PC-3 (cell line): ENCODE measurements at regions not wholly inside any gene's neighbourhood (a gene's known extent, or its start where the extent isn't known, plus 50 kb on each side); places are given as distances from the start of the nearest gene placed in this dataset.
"Not testable (repeated sequence)": the region's sequence is repeated elsewhere in the genome, so short reads cannot be mapped to it uniquely, and the experiment has no call there.

ENCODE experiments used
- ATAC-seq: fragments of 200-7000 bp; cut with Tn5 transposase; 2 replicates; pipeline ENCODE4 v1.9.1; 2020; ENCODE audit warnings: mild to moderate bottlenecking, moderate library complexity
- BruUV-seq: library from RNA; stranded (reverse); fragments of 400-500 nt; replicated peaks from 2 replicates; lab custom pipeline; 2021; lab: Mats Ljungman, UMichigan
- CTCF ChIA-PET: fragments of 300-600 bp; sonication (Branson Sonifier 250); formaldehyde crosslinking; loops from one replicate; lab custom pipeline; 2022; ENCODE audit warnings: antibody characterized with exemption; lab: Charles Lee
- POLR2A ChIA-PET: fragments of 300-600 bp; sonication (Branson Sonifier 250); formaldehyde crosslinking; loops from one replicate; lab custom pipeline; 2022; ENCODE audit warnings: antibody characterized with exemption; ENCODE audit not compliant: unreplicated experiment; lab: Charles Lee
- DNase-seq: peaks from one replicate; pipeline ENCODE4 v3.0.0-alpha.2; 2015
- H2AFZ ChIP-seq: fragments of 300-600 bp; sonication (generic); 2 replicates; pipeline ENCODE4 v1.6.0; 2016; ENCODE audit warnings: antibody characterized with exemption, low read length
- H3F3A ChIP-seq: fragments of 300-600 bp; sonication (generic); one replicate; pipeline ENCODE4 v1.6.0; 2017; ENCODE audit warnings: antibody characterized with exemption, low read length, control low read depth, mild to moderate bottlenecking; ENCODE audit not compliant: unreplicated experiment
- H3K27ac ChIP-seq: fragments of 300-600 bp; sonication (generic); 2 replicates; pipeline ENCODE4 v1.5.1; 2016; ENCODE audit warnings: mild to moderate bottlenecking, low read length
- H3K27me3 ChIP-seq: fragments of 300-600 bp; sonication (generic); 2 replicates; pipeline ENCODE4 v1.6.1; 2016; ENCODE audit warnings: low read length, mixed read lengths
- H3K36me3 ChIP-seq: fragments of 300-600 bp; sonication (generic); 2 replicates; pipeline ENCODE4 v1.6.1; 2016; ENCODE audit warnings: low read depth, mixed run types, low read length, mixed read lengths
- H3K4me1 ChIP-seq: fragments of 300-600 bp; sonication (generic); 2 replicates; pipeline ENCODE4 v1.5.1; 2016; ENCODE audit warnings: low read length; ENCODE audit not compliant: insufficient read depth
- H3K4me2 ChIP-seq: fragments of 300-600 bp; sonication (generic); 2 replicates; pipeline ENCODE4 v1.6.0; 2016; ENCODE audit warnings: low read length
- H3K4me3 ChIP-seq: fragments of 300-600 bp; sonication (generic); 2 replicates; pipeline ENCODE4 v1.5.1; 2016; ENCODE audit warnings: mild to moderate bottlenecking, low read length, mixed read lengths
- H3K79me2 ChIP-seq: fragments of 300-600 bp; sonication (generic); 2 replicates; pipeline ENCODE4 v1.6.1; 2017; ENCODE audit warnings: low read length, mixed read lengths
- H3K9ac ChIP-seq: fragments of 300-600 bp; sonication (generic); 2 replicates; pipeline ENCODE4 v1.6.0; 2016; ENCODE audit warnings: mild to moderate bottlenecking, low read length
- H3K9me2 ChIP-seq: fragments of 300-600 bp; sonication (generic); replicated peaks from 2 replicates; pipeline ENCODE4 v1.6.1; 2016; ENCODE audit warnings: mixed run types, low read length, mixed read lengths
- H3K9me3 ChIP-seq: fragments of 300-600 bp; sonication (generic); 2 replicates; pipeline ENCODE4 v1.6.1; 2016; ENCODE audit warnings: low read length, mixed read lengths
- H4K20me1 ChIP-seq: fragments of 300-600 bp; sonication (generic); 2 replicates; pipeline ENCODE4 v1.6.1; 2016; ENCODE audit warnings: low read length, mixed read lengths
- CTCF ChIP-seq: fragments of 300-600 bp; sonication (generic); conservative IDR thresholded peaks from 2 replicates; pipeline ENCODE4 v1.5.1; 2017; ENCODE audit warnings: antibody characterized with exemption, low read depth, mild to moderate bottlenecking, low read length
- EZH2 ChIP-seq: fragments of 300-600 bp; sonication (generic); IDR thresholded peaks from one replicate; pipeline ENCODE4 v1.6.1; 2017; ENCODE audit warnings: antibody characterized with exemption, mild to moderate bottlenecking, low read length; ENCODE audit not compliant: unreplicated experiment
- EZH2phosphoT487 ChIP-seq: fragments of 300-600 bp; sonication (generic); IDR thresholded peaks from 2 replicates; pipeline ENCODE4 v1.6.1; 2018; ENCODE audit warnings: mild to moderate bottlenecking, antibody characterized with exemption, low read length, borderline replicate concordance
- intact Hi-C: fragments of 100-400 bp; cut with micrococcal nuclease; formaldehyde crosslinking; loops from 2 replicates; pipeline ENCODE4 v1.9.0; 2023

- Histone ChIP-seq H3K9me3 (no peaks in the 10 kb centered on the region), H3K9ac (no peak overlapping the region), H3K27me3 (no peaks in the 10 kb centered on the region), H3K4me1 (no peaks in the 10 kb centered on the region), H3K36me3 (no peaks in the 10 kb centered on the region), H3K4me3 (no peak overlapping the region), H3F3A (no peaks in the 10 kb centered on the region), H3K4me2 (no peak overlapping the region), H3K27ac (no peak overlapping the region), H4K20me1 (no peaks in the 10 kb centered on the region), H3K79me2 (no peaks in the 10 kb centered on the region), H3K9me2 (no peaks in the 10 kb centered on the region), H2AFZ (no peak overlapping the region)
- BruUV-seq = no TSS peak
- CTCF ChIA-PET = no interaction called here
- POLR2A ChIA-PET = no interaction called here
- ATAC-seq = no peak
- TF ChIP-seq EZH2 = no peak
- no peak for TF ChIP-seq CTCF
- no peak for TF ChIP-seq EZH2phosphoT487
- peak; percentile 2 for DNase-seq
- intact Hi-C loops = no loop called here
These were observed 637.1 kb downstream of the GATA3 start for GRCh38 chr10:8691498-8692017.

GRCh38 chr10:8693635-8694034, 639.1 kb downstream of the GATA3 start:
- H4K20me1 ChIP-seq, CTCF ChIA-PET, H3K4me1 ChIP-seq, intact Hi-C loops, H2AFZ ChIP-seq, H3K9me3 ChIP-seq, BruUV-seq, H3K9ac ChIP-seq, H3K27ac ChIP-seq, ATAC-seq, H3K4me2 ChIP-seq, H3K27me3 ChIP-seq, H3K36me3 ChIP-seq, H3K9me2 ChIP-seq, H3K4me3 ChIP-seq, H3K79me2 ChIP-seq, POLR2A ChIA-PET, H3F3A ChIP-seq, DNase-seq: not testable (repeated sequence)

DNA sequence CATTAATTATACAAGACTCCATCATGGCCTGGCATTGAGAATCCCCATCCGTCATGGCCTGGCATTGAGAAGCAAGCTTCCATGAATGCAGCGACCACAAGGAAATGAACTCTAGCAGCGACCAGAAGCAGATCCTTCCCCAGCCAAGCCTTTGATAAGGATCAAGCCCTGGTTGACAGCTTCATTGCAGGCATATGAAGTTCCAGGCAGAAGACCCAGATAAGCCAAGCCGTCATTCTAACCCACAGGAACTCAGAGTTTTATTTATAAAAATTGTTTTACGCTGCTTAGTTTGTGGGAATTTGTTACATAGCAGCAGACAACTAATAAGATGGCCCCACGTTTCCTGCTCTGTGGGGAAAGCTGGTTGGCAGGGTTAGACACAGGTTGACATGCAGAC, 642.3 kb downstream of the GATA3 start:
- no peaks in the 10 kb centered on the region for H3K9me2 ChIP-seq
- no peaks in the 10 kb centered on the region for H3K9me3 ChIP-seq
- H3K4me2 ChIP-seq = no peak overlapping the region
- ChIA-PET POLR2A (no interaction called here), CTCF (no interaction called here)
- BruUV-seq = no TSS peak
- intact Hi-C loops = no loop called here
- no peak overlapping the region for H3K4me3 ChIP-seq
- TF ChIP-seq EZH2 (no peak), EZH2phosphoT487 (no peak), CTCF (no peak)
- H3F3A ChIP-seq = no peaks in the 10 kb centered on the region
- H3K36me3 ChIP-seq = no peaks in the 10 kb centered on the region
- H4K20me1 ChIP-seq = no peaks in the 10 kb centered on the region
- no peaks in the 10 kb centered on the region for H3K27me3 ChIP-seq
- H3K4me1 ChIP-seq = peaks cover 5% of the 10 kb centered on the region
- no peak overlapping the region for H3K27ac ChIP-seq
- no peak for DNase-seq
- ATAC-seq = no peak
- H2AFZ ChIP-seq = no peak overlapping the region
- H3K9ac ChIP-seq = no peak overlapping the region
- H3K79me2 ChIP-seq = no peaks in the 10 kb centered on the region
